ENCODE measurements at regions not wholly inside any gene's neighbourhood (a gene's known extent, or its start where the extent isn't known, plus 50 kb on each side); places are given as distances from the start of the nearest gene placed in this dataset.

GRCh38 chrX:150146271-150146896 is 208.1 kb upstream of the EOLA2 start:
- no peak overlapping the region for H3K4me3 ChIP-seq
- H3K27me3 ChIP-seq: no peaks in the 10 kb centered on the region
- TF ChIP-seq POLR2A (IDR thresholded peaks at IDR 0.05) (no peak), EP300 (IDR thresholded peaks at IDR 0.05) (no peak), CTCF (IDR thresholded peaks at IDR 0.05) (no peak), POLR2AphosphoS5 (IDR thresholded peaks at IDR 0.05) (no peak)
- H3K9me3 ChIP-seq: no peaks in the 10 kb centered on the region
- WGBS, 2 donors: 85 to 95% methylated on average over 1 of the region's 1 CpG
- H3K4me1 ChIP-seq: peaks cover 0 to 7% (median 2%) of the 10 kb centered on the region in 4 donors
- H3K27ac ChIP-seq: no peak overlapping the region
- no peak for DNase-seq
- H3K36me3 ChIP-seq: no peaks in the 10 kb centered on the region
- intact Hi-C loops (cut with DNase I): no loop called here

GRCh38 chrX:150148749-150149672 is 210.7 kb upstream of the EOLA2 start:
- no peak for DNase-seq
- no peak overlapping the region for H3K27ac ChIP-seq

GRCh38 chrX:150150076-150150779 is 211.9 kb upstream of the EOLA2 start:
- H3K9me3 ChIP-seq: no peaks in the 10 kb centered on the region
- no peak for DNase-seq
- intact Hi-C loops (cut with DNase I): no loop called here
- H3K4me3 ChIP-seq: no peak overlapping the region
- peak overlapping the region in 2 of 4 donors; percentile 23 to 31 for H3K27ac ChIP-seq
- TF ChIP-seq CTCF (IDR thresholded peaks at IDR 0.05) (no peak), POLR2AphosphoS5 (IDR thresholded peaks at IDR 0.05) (no peak), EP300 (IDR thresholded peaks at IDR 0.05) (no peak), POLR2A (IDR thresholded peaks at IDR 0.05) (no peak)
- WGBS, 2 donors: 77 to 86% methylated on average over 4 of the region's 4 CpGs
- peaks cover 0 to 7% (median 2%) of the 10 kb centered on the region in 4 donors for H3K4me1 ChIP-seq
- no peaks in the 10 kb centered on the region for H3K36me3 ChIP-seq
- no peaks in the 10 kb centered on the region for H3K27me3 ChIP-seq

More at GRCh38 chrX:150148749-150149672, 210.7 kb upstream of the EOLA2 start:
- Histone ChIP-seq H3K9me3 (no peaks in the 10 kb centered on the region), H3K4me3 (no peak overlapping the region), H3K4me1 (peaks cover 0 to 7% (median 2%) of the 10 kb centered on the region in 4 donors), H3K36me3 (no peaks in the 10 kb centered on the region), H3K27me3 (no peaks in the 10 kb centered on the region)
- intact Hi-C loops (cut with DNase I): no loop called here
- TF ChIP-seq POLR2A (IDR thresholded peaks at IDR 0.05): no peak
- TF ChIP-seq CTCF (IDR thresholded peaks at IDR 0.05): no peak
- no peak for TF ChIP-seq EP300 (IDR thresholded peaks at IDR 0.05)
- no peak for TF ChIP-seq POLR2AphosphoS5 (IDR thresholded peaks at IDR 0.05)
- WGBS, 2 donors: 70 to 73% methylated on average over 5 of the region's 5 CpGs

GRCh38 chrX:150150780-150151125 is 212.4 kb upstream of the MAMLD1 start:
- no peak for DNase-seq
- no peak for TF ChIP-seq POLR2A (IDR thresholded peaks at IDR 0.05)
- no peak for TF ChIP-seq CTCF (IDR thresholded peaks at IDR 0.05)
- 86% methylated on average over 2 of the region's 2 CpGs for WGBS, 2 donors
- H3K9me3 ChIP-seq: no peaks in the 10 kb centered on the region
- H3K4me3 ChIP-seq: no peak overlapping the region
- H3K36me3 ChIP-seq: no peaks in the 10 kb centered on the region
- intact Hi-C loops (cut with DNase I): no loop called here
- H3K4me1 ChIP-seq: peaks cover 0 to 9% (median 6%) of the 10 kb centered on the region in 4 donors
- no peaks in the 10 kb centered on the region for H3K27me3 ChIP-seq
- peak overlapping the region in 2 of 4 donors; percentile 23 to 31 for H3K27ac ChIP-seq
